GM13977 (cell line): ENCODE measurements at regions not wholly inside any gene's neighbourhood (a gene's known extent, or its start where the extent isn't known, plus 50 kb on each side); places are given as distances from the start of the nearest gene placed in this dataset.

Experiments used
- DNase-seq: peaks from one replicate; pipeline ENCODE4 v3.0.0; 2012; ENCODE audit warnings: low spot score
- CTCF ChIP-seq: IDR thresholded peaks from 2 replicates; pipeline ENCODE4 v1.5.1; 2012; ENCODE audit warnings: mild to moderate bottlenecking, control low read depth; ENCODE audit not compliant: insufficient read depth; ENCODE audit errors: extremely low read depth, missing control alignments
- in situ Hi-C: fragments of 300-500 bp; cut with MboI; formaldehyde crosslinking; loops from one replicate; pipeline ENCODE4 v1.12.0; 2022; ENCODE audit warnings: low sequenced_read_pairs, low pct_unique_long_range_greater_than_20kb, mixed read lengths, inconsistent platforms; ENCODE audit not compliant: unreplicated experiment

GRCh38 chr10:6748981-6749635, 169.0 kb upstream of the PRKCQ start:
- in situ Hi-C loops, result no loop called here
- no peak for TF ChIP-seq CTCF
- DNase-seq, result no peak

- no peak for DNase-seq
- TF ChIP-seq CTCF, result no peak
- in situ Hi-C loops, result no loop called here
These were observed 168.0 kb upstream of the PRKCQ start for GRCh38 chr10:6748029-6748428.

DNA sequence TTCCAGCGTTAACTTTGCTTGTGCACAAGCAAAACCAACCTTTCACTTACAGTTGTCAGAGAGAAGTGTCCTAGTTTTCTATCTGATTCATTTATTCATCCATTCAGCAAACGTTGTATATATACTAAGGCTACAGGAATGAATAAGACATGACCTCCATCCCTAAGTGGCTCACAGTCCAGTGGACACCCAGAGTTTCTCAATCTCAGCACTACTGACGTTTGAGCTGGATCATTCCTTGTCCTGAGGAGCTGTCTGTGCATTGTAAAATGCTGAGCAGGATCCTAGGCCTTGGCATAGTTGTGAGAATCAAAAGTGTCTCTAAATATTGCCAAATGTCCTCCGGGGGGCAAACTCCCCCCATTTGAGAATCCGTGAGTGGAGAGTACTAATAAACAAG, 166.7 kb upstream of the PRKCQ start:
- DNase-seq, result no peak
- in situ Hi-C loops, result no loop called here
- TF ChIP-seq CTCF, result no peak

DNA sequence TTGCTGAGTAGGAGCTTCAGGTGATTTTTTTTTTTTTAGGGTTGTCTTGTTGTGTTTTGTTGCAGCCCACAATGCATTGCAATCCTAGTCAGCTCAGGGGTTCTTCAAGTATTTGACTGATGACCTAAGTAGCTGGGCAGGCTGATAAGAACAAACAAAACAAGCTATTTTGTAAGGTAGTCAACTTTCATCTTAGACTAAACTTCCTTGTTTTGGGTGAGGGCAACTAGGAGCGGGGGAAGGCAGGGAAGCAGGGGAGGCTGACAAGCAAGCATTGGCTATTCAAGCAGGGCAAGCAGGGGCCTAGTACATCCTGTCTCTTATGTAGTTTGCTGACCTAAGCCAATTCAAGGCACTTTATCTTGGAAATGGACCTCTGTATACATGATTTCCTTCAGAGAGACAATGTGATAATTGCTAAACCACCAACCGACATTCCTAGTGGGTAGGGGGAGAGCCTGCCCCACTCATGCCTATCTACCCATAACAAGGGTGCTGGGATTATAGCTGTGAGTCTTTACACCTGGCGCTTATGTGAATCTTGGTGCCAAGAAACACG, 163.3 kb upstream of the PRKCQ start:
- no peak for TF ChIP-seq CTCF
- no peak for DNase-seq
- in situ Hi-C loops, result no loop called here

DNA sequence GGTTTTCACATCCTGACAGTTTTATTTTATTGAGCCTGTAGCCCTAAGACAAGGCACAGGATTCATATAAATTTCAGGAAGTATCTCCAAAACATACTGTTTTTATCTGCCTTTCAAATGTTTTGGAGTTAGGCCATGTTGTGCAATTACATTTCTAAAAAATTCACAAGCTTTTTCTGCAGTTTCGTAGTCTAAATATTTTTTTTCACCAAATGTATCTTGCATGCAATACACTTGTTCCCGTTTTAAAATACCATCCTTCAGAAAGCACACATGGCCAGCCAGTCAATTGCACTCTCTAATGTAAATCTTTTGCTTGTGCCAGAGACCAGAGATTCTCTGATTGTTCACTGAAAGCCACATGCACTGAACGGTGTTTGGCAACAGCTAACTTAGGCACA, 161.5 kb upstream of the PRKCQ start:
- no peak for TF ChIP-seq CTCF
- no peak for DNase-seq
- in situ Hi-C loops, result no loop called here

DNA sequence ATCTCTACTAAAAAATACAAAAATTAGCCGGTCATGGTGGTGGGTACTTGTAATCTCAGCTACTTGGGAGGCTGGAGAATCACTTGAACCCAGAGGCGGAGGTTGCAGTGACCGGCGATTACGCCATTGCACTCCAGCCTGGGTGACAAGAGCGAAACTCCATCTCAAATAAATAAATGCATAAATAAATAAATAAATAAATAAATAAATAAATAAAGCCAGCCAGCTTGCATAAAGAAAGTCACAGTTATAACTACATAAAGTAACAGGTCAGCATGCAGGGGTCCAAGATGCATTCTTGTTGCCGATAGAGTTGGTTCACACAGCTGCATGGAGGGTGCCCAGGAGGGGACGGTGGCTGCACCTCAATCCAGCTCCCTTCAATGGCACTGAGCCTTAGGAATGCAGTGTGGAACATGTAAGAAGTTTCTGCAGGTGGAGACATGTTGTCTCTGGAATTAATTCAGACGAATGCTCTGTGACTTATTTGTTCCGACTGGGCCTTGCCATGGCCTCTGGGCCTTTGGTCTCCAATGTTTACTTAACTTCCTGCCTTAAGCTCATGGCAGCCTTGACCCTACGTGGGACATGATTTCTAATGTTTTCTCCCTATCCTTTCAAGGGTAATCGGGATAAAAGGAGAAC, 159.6 kb upstream of the PRKCQ start:
- no peak for DNase-seq
- in situ Hi-C loops, result no loop called here
- TF ChIP-seq CTCF, result no peak
